OCI-LY7 (cell line): ENCODE measurements at regions not wholly inside any gene's neighbourhood (a gene's known extent, or its start where the extent isn't known, plus 50 kb on each side); places are given as distances from the start of the nearest gene placed in this dataset.

Source experiments
- BruUV-seq: library from RNA; stranded (reverse); fragments of 400-500 nt; replicated peaks from 2 replicates; lab custom pipeline; 2021; lab: Mats Ljungman, UMichigan
- CTCF ChIA-PET: fragments of 300-600 bp; sonication (Branson Sonifier 250); formaldehyde crosslinking; loops from one replicate; lab custom pipeline; 2022; ENCODE audit warnings: antibody characterized with exemption; ENCODE audit not compliant: unreplicated experiment; lab: Charles Lee
- POLR2A ChIA-PET: fragments of 300-600 bp; sonication (Branson Sonifier 250); formaldehyde crosslinking; loops from one replicate; lab custom pipeline; 2022; ENCODE audit warnings: antibody characterized with exemption; lab: Charles Lee
- DNase-seq: peaks from one replicate; pipeline ENCODE4 v3.0.0-alpha.2; 2015; ENCODE audit warnings: low spot score
- H2AFZ ChIP-seq: fragments of 200-600 bp; sonication (generic), shearing (Covaris generic); 2 replicates; pipeline ENCODE4 v1.6.1; 2014; ENCODE audit warnings: mild to moderate bottlenecking, antibody characterized with exemption, low read length, moderate library complexity
- H3K27ac ChIP-seq: fragments of 200-600 bp; sonication (generic); 2 replicates; pipeline ENCODE4 v1.5.1; 2014; ENCODE audit warnings: mixed run types, low read depth, mild to moderate bottlenecking, moderate library complexity, low read length, inconsistent platforms; ENCODE audit not compliant: poor library complexity, severe bottlenecking
- H3K36me3 ChIP-seq: fragments of 200-600 bp; sonication (generic); 2 replicates; pipeline ENCODE4 v1.6.1; 2014; ENCODE audit warnings: mild to moderate bottlenecking, antibody characterized with exemption, low read length, moderate library complexity, mixed read lengths; ENCODE audit not compliant: insufficient read depth
- H3K4me1 ChIP-seq: fragments of 200-600 bp; sonication (generic); 2 replicates; pipeline ENCODE4 v1.5.1; 2014; ENCODE audit warnings: mild to moderate bottlenecking, low read length; ENCODE audit not compliant: insufficient read depth, poor library complexity, severe bottlenecking
- H3K4me2 ChIP-seq: fragments of 200-600 bp; sonication (generic); 2 replicates; pipeline ENCODE4 v1.6.1; 2014; ENCODE audit warnings: mild to moderate bottlenecking, low read length
- H3K4me3 ChIP-seq: fragments of 200-600 bp; sonication (generic); 2 replicates; pipeline ENCODE4 v1.5.1; 2014; ENCODE audit warnings: mild to moderate bottlenecking, low read depth, low read length; ENCODE audit not compliant: poor library complexity, severe bottlenecking
- H3K79me2 ChIP-seq: fragments of 200-600 bp; sonication (generic); 2 replicates; pipeline ENCODE4 v1.6.1; 2016; ENCODE audit warnings: low read depth, mild to moderate bottlenecking, low read length, moderate library complexity, mixed read lengths; ENCODE audit not compliant: insufficient read depth
- H3K9me2 ChIP-seq: fragments of 200-600 bp; sonication (generic); 2 replicates; pipeline ENCODE4 v1.6.1; 2016; ENCODE audit warnings: mild to moderate bottlenecking, low read length, mixed read lengths; ENCODE audit not compliant: insufficient read depth
- H3K9me3 ChIP-seq: fragments of 200-600 bp; sonication (generic); 2 replicates; pipeline ENCODE4 v1.6.1; 2014; ENCODE audit warnings: mild to moderate bottlenecking, mixed run types, low read length, mixed read lengths
- H4K20me1 ChIP-seq: fragments of 200-600 bp; sonication (generic); 2 replicates; pipeline ENCODE4 v1.6.1; 2014; ENCODE audit warnings: mild to moderate bottlenecking, antibody characterized with exemption, low read length, moderate library complexity, mixed read lengths; ENCODE audit not compliant: insufficient read depth
- EZH2phosphoT487 ChIP-seq: fragments of 200-600 bp; sonication (generic); IDR thresholded peaks from 2 replicates; pipeline ENCODE4 v1.6.1; 2018; ENCODE audit warnings: low read depth, borderline replicate concordance, mild to moderate bottlenecking, mixed run types, antibody characterized with exemption, low read length, moderate library complexity, mixed read lengths
- intact Hi-C: fragments of 100-400 bp; cut with micrococcal nuclease; formaldehyde crosslinking; loops from one replicate; pipeline ENCODE4 v1.10.0; 2022; ENCODE audit not compliant: unreplicated experiment
- TF ChIP-seq, protein P1 (sequence below): fragments of 200-600 bp; sonication (generic); conservative IDR thresholded peaks from 2 replicates; pipeline ENCODE4 v1.5.1; 2014; ENCODE audit warnings: mild to moderate bottlenecking, antibody characterized with exemption, low read length, moderate library complexity, mixed read lengths

DNA sequence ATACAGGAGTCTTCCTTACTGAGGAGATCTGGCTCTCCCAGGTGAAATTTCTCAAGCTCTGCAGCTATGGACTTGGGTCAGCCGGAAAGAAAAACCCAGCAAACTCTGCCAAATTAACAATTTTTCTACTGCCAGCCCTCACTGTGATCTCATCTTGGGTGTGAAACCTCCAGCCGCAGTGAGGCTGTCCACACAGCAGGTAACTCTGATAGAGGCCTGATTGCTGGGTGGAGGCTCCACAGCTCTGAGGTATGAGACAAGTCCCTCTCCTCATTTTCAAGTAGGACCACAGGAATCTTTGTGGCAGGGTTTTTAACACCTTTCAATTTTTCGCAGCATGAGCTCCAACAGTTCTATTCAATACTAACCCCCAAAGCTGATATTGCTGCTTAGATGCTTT, 430.6 kb upstream of the RAB6C start:
- Histone ChIP-seq H3K27ac (no peak overlapping the region), H3K4me1 (no peaks in the 10 kb centered on the region), H3K36me3 (no peaks in the 10 kb centered on the region), H3K4me3 (no peak overlapping the region), H3K4me2 (no peak overlapping the region), H4K20me1 (no peaks in the 10 kb centered on the region), H3K9me3 (no peaks in the 10 kb centered on the region), H3K9me2 (no peaks in the 10 kb centered on the region), H2AFZ (no peak overlapping the region), H3K79me2 (no peaks in the 10 kb centered on the region)
- ChIA-PET CTCF (no interaction called here), POLR2A (no interaction called here)
- TF ChIP-seq, protein P1, sequence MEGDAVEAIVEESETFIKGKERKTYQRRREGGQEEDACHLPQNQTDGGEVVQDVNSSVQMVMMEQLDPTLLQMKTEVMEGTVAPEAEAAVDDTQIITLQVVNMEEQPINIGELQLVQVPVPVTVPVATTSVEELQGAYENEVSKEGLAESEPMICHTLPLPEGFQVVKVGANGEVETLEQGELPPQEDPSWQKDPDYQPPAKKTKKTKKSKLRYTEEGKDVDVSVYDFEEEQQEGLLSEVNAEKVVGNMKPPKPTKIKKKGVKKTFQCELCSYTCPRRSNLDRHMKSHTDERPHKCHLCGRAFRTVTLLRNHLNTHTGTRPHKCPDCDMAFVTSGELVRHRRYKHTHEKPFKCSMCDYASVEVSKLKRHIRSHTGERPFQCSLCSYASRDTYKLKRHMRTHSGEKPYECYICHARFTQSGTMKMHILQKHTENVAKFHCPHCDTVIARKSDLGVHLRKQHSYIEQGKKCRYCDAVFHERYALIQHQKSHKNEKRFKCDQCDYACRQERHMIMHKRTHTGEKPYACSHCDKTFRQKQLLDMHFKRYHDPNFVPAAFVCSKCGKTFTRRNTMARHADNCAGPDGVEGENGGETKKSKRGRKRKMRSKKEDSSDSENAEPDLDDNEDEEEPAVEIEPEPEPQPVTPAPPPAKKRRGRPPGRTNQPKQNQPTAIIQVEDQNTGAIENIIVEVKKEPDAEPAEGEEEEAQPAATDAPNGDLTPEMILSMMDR: no peak
- TF ChIP-seq EZH2phosphoT487: no peak
- intact Hi-C loops: no loop called here
- BruUV-seq: no TSS peak
- no peak for DNase-seq

DNA sequence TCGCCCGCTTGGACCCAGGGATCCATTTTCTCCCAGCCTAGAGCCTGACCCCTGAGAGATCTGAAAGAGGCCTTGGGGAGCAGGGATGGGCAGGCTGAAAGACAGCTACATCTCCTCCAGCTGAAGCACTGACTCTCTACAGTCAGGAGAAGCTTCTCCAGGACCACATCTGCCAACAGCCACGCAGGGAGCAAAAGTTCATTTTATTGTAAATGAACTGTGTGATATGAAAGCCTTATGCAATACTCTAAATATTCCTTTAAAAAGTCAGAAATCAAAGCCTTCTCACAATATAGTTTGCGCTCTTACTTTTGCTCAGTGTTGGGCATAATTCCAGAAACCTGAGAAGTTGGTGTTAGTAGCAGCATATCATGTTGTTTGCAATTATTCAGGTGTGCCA, 428.9 kb upstream of the RAB6C start:
- POLR2A ChIA-PET: no interaction called here
- Histone ChIP-seq H3K4me2 (no peak overlapping the region), H4K20me1 (no peaks in the 10 kb centered on the region), H3K9me2 (no peaks in the 10 kb centered on the region), H3K4me3 (no peak overlapping the region), H3K4me1 (no peaks in the 10 kb centered on the region), H3K79me2 (no peaks in the 10 kb centered on the region), H3K36me3 (no peaks in the 10 kb centered on the region), H3K27ac (no peak overlapping the region), H3K9me3 (no peaks in the 10 kb centered on the region), H2AFZ (no peak overlapping the region)
- intact Hi-C loops: no loop called here
- BruUV-seq: no TSS peak
- TF ChIP-seq EZH2phosphoT487: no peak
- TF ChIP-seq, protein P1: no peak
- CTCF ChIA-PET: no interaction called here
- no peak for DNase-seq

DNA sequence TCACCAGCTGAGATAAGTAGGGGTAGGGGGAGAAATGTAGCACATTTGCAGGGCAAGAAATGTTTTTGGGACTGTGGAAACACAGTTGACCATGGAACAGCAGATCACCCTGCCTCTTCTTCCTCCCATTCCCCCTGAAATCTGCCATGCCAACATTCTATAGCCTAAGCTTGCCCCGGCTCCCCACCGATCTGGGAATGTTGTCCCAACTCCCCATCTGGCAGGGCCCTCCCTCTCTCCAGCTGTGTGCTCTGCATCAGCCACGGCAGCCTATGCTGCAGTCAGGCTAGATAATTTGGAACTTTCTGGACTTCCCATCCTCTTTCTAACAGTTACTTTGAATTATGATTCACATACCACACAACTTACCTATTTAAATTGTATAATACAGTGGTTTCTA, 425.1 kb upstream of the RAB6C start:
- Histone ChIP-seq H3K9me2 (no peaks in the 10 kb centered on the region), H3K79me2 (no peaks in the 10 kb centered on the region), H3K36me3 (no peaks in the 10 kb centered on the region), H4K20me1 (no peaks in the 10 kb centered on the region), H3K4me3 (no peak overlapping the region), H2AFZ (no peak overlapping the region), H3K4me2 (no peak overlapping the region), H3K27ac (no peak overlapping the region), H3K9me3 (no peaks in the 10 kb centered on the region), H3K4me1 (no peaks in the 10 kb centered on the region)
- TF ChIP-seq, protein P1: no peak
- POLR2A ChIA-PET: interaction anchor here (0.5 kb wide), 1 partner anchor 61 kb away, joined by 3 read pairs; no protein-coding TSS in a partner anchor
- CTCF ChIA-PET: no interaction called here
- no peak for DNase-seq
- BruUV-seq: no TSS peak
- intact Hi-C loops: no loop called here
